Stromal cell of bone marrow (primary cell): ENCODE measurements at regions not wholly inside any gene's neighbourhood (a gene's known extent, or its start where the extent isn't known, plus 50 kb on each side); places are given as distances from the start of the nearest gene placed in this dataset.
"Not testable (repeated sequence)": the region's sequence is repeated elsewhere in the genome, so short reads cannot be mapped to it uniquely, and the experiment has no call there.

Source experiments
- DNase-seq: peaks from one replicate; pipeline ENCODE4 v3.0.0-alpha.2; 2012; ENCODE audit warnings: low read depth

GRCh38 chr2:120498576-120499394 is 152.8 kb downstream of the INHBB start:
- no peak for DNase-seq

GRCh38 chr2:120499784-120500495 is 154.0 kb downstream of the INHBB start:
- no peak for DNase-seq

- no peak for DNase-seq
Measured at GRCh38 chr2:120501591-120501990, 155.7 kb downstream of the INHBB start.

GRCh38 chr2:120502357-120502756 is 156.4 kb downstream of the INHBB start:
- no peak for DNase-seq

- DNase-seq = no peak
Measured at GRCh38 chr2:120502761-120503160, 156.8 kb downstream of the INHBB start.

- no peak for DNase-seq
Measured at GRCh38 chr2:120503206-120503792, 157.4 kb downstream of the INHBB start.

- no peak for DNase-seq
Measured at GRCh38 chr2:120503793-120504571, 158.0 kb downstream of the INHBB start.

GRCh38 chr2:120504936-120505705 is 159.2 kb downstream of the INHBB start:
- no peak for DNase-seq

- no peak for DNase-seq
Measured at GRCh38 chr2:120508567-120509041, 162.7 kb downstream of the INHBB start.

GRCh38 chr2:120509213-120509815 is 163.4 kb downstream of the INHBB start:
- DNase-seq = no peak

- no peak for DNase-seq
Measured at GRCh38 chr2:120509991-120510735, 164.2 kb downstream of the INHBB start.

GRCh38 chr2:120510751-120511395 is 164.9 kb downstream of the INHBB start:
- no peak for DNase-seq

GRCh38 chr2:120511536-120511935 is 165.6 kb downstream of the INHBB start:
- DNase-seq = no peak

GRCh38 chr2:120511947-120512710 is 166.2 kb downstream of the INHBB start:
- no peak for DNase-seq

- no peak for DNase-seq
Measured at GRCh38 chr2:120513776-120514357, 167.9 kb downstream of the INHBB start.

GRCh38 chr2:120514521-120514920 is 168.6 kb downstream of the INHBB start:
- DNase-seq = no peak

GRCh38 chr2:120515066-120515758 is 169.3 kb downstream of the INHBB start:
- DNase-seq = not testable (repeated sequence)
